ENCODE measurements at regions not wholly inside any gene's neighbourhood (a gene's known extent, or its start where the extent isn't known, plus 50 kb on each side); places are given as distances from the start of the nearest gene placed in this dataset.
A peak's percentile ranks its signal among the peaks of the same experiment; 100 is the strongest.

GRCh38 chr7:25712500-25712899 lies 439.5 kb upstream of the NFE2L3 start:
- Histone ChIP-seq H3K27me3 (no peaks in the 10 kb centered on the region), H3K27ac (peak overlapping the region; percentile 24 to 50), H3K4me1 (peaks cover 0 to 70% (median 16%) of the 10 kb centered on the region in 4 donors), H3K36me3 (no peaks in the 10 kb centered on the region), H3K4me3 (no peak overlapping the region), H3K9me3 (no peaks in the 10 kb centered on the region)
- TF ChIP-seq CTCF (IDR thresholded peaks at IDR 0.05), result no peak
- no peak for DNase-seq
- intact Hi-C loops (cut with DNase I; ENCODE audit: low total_unique reads), result no loop called here

GRCh38 chr7:25714013-25714412 lies 438.0 kb upstream of the NFE2L3 start:
- Histone ChIP-seq H3K9me3 (no peaks in the 10 kb centered on the region), H3K4me1 (peaks cover 0 to 62% (median 16%) of the 10 kb centered on the region in 4 donors), H3K4me3 (no peak overlapping the region), H3K27ac (peak overlapping the region in 1 of 2 donors; percentile 56), H3K36me3 (no peaks in the 10 kb centered on the region), H3K27me3 (no peaks in the 10 kb centered on the region)
- TF ChIP-seq CTCF (IDR thresholded peaks at IDR 0.05), result no peak
- DNase-seq, result no peak
- intact Hi-C loops (cut with DNase I; ENCODE audit: low total_unique reads), result no loop called here

- TF ChIP-seq CTCF (IDR thresholded peaks at IDR 0.05), result no peak
- H3K4me1 ChIP-seq, result peaks cover 0 to 51% (median 15%) of the 10 kb centered on the region in 4 donors
- intact Hi-C loops (cut with DNase I; ENCODE audit: low total_unique reads), result no loop called here
- no peaks in the 10 kb centered on the region for H3K9me3 ChIP-seq
- no peaks in the 10 kb centered on the region for H3K36me3 ChIP-seq
- no peak overlapping the region for H3K27ac ChIP-seq
- no peak overlapping the region for H3K4me3 ChIP-seq
- H3K27me3 ChIP-seq, result no peaks in the 10 kb centered on the region
- no peak for DNase-seq
Measured at GRCh38 chr7:25716421-25716820, 435.6 kb upstream of the NFE2L3 start.

- H3K4me3 ChIP-seq, result no peak overlapping the region
- H3K4me1 ChIP-seq, result peaks cover 0 to 29% (median 7%) of the 10 kb centered on the region in 4 donors
- TF ChIP-seq CTCF (IDR thresholded peaks at IDR 0.05), result no peak
- H3K27me3 ChIP-seq, result no peaks in the 10 kb centered on the region
- H3K27ac ChIP-seq, result no peak overlapping the region
- intact Hi-C loops (cut with DNase I; ENCODE audit: low total_unique reads), result no loop called here
- H3K36me3 ChIP-seq, result no peaks in the 10 kb centered on the region
- no peak for DNase-seq
- H3K9me3 ChIP-seq, result no peaks in the 10 kb centered on the region
Measured at GRCh38 chr7:25718596-25718995, 433.4 kb upstream of the NFE2L3 start.

GRCh38 chr7:25719190-25719896 lies 432.7 kb upstream of the NFE2L3 start:
- TF ChIP-seq CTCF (IDR thresholded peaks at IDR 0.05), result no peak
- no peaks in the 10 kb centered on the region for H3K36me3 ChIP-seq
- intact Hi-C loops (cut with DNase I; ENCODE audit: low total_unique reads), result no loop called here
- no peak overlapping the region for H3K4me3 ChIP-seq
- no peak overlapping the region for H3K27ac ChIP-seq
- DNase-seq, result no peak
- H3K4me1 ChIP-seq, result peaks cover 0 to 22% (median 4%) of the 10 kb centered on the region in 4 donors
- H3K27me3 ChIP-seq, result no peaks in the 10 kb centered on the region
- H3K9me3 ChIP-seq, result no peaks in the 10 kb centered on the region
